Breast epithelium (tissue), 3 donors: ENCODE measurements at regions not wholly inside any gene's neighbourhood (a gene's known extent, or its start where the extent isn't known, plus 50 kb on each side); places are given as distances from the start of the nearest gene placed in this dataset.

ENCODE experiments used
- CTCF ChIP-seq, 3 donors: fragments of 450-650 bp; IDR thresholded peaks; one replicate each; pipeline ENCODE4 v1.5.1; 2016 to 2017; ENCODE audit warnings: antibody characterized with exemption in 3 of 3, mild to moderate bottlenecking in 3 of 3, moderate library complexity in 3 of 3
- POLR2A ChIP-seq: fragments of 450-650 bp; IDR thresholded peaks from one replicate; pipeline ENCODE4 v1.6.1; 2016; ENCODE audit warnings: antibody characterized with exemption, mild to moderate bottlenecking, moderate library complexity
- POLR2AphosphoS5 ChIP-seq, 3 donors: sonication (generic); formaldehyde crosslinking; IDR thresholded peaks; one replicate each; pipeline ENCODE4 v1.6.1; 2017; ENCODE audit warnings: antibody characterized with exemption in 3 of 3

GRCh38 chr16:86103320-86103719 lies 204.4 kb downstream of the IRF8 start:
- no peak for TF ChIP-seq CTCF (IDR thresholded peaks at IDR 0.05)
- no peak for TF ChIP-seq POLR2A
- TF ChIP-seq POLR2AphosphoS5 (IDR thresholded peaks at IDR 0.05), result no peak
